K562 (cell line): ENCODE measurements at regions not wholly inside any gene's neighbourhood (a gene's known extent, or its start where the extent isn't known, plus 50 kb on each side); places are given as distances from the start of the nearest gene placed in this dataset.

ENCODE experiments used
- ATAC-seq: fragments of 200-7000 bp; cut with Tn5 transposase; 3 replicates; pipeline ENCODE4 v1.9.1; 2020; ENCODE audit warnings: moderate library complexity
- BruUV-seq: library from RNA; stranded (reverse); fragments of 400-500 nt; replicated peaks from 2 replicates; lab custom pipeline; 2021; lab: Mats Ljungman, UMichigan
- CTCF ChIA-PET: fragments of 300-600 bp; formaldehyde crosslinking; extraction: SDS; loops from one replicate; lab custom pipeline; 2021; ENCODE audit warnings: low intra/inter-chr PET ratio; lab: Yijun Ruan, JAX
- POLR2A ChIA-PET: fragments of 300-600, 350-650 bp; sonication (Branson Sonifier 250); formaldehyde crosslinking; extraction: SDS; loops from one replicate; lab custom pipeline; 2021; ENCODE audit warnings: antibody characterized with exemption, inconsistent platforms; lab: Yijun Ruan, JAX
- DNase-seq, 4 experiments: peaks; one replicate each; pipeline versions ENCODE4 v3.0.0 to v3.0.0-alpha.2; 2011 to 2018; ENCODE audit warnings: low spot score in 3 of 4, mixed read lengths in 3 of 4; ENCODE audit errors: extremely low read depth in 1 of 4
- FAIRE-seq: peaks from 2 replicates; lab custom pipeline; 2011; peaks lifted over from hg19 to GRCh38; lab: Jason Lieb, UNC
- H2AFZ ChIP-seq: 2 replicates; pipeline ENCODE4 v1.6.0; 2011; ENCODE audit warnings: low read depth, low read length, control low read depth, inconsistent platforms
- H3K27ac ChIP-seq: fragments of 200-600 bp; 3 replicates; pipeline ENCODE4 v1.8.0; 2011; ENCODE audit warnings: low read depth, mild to moderate bottlenecking, control low read depth, inconsistent platforms, low read length, moderate library complexity, mixed read lengths; ENCODE audit errors: extremely low read depth
- H3K27me3 ChIP-seq, 2 experiments: fragments of 300-600 bp in 1 of 2; 2 replicates in 1 of 2; 3 replicates in 1 of 2; pipeline versions ENCODE4 v1.6.0 to v1.8.0; 2011; ENCODE audit warnings: inconsistent platforms in 2 of 2, low read length in 2 of 2, mild to moderate bottlenecking in 1 of 2, mixed read lengths in 1 of 2, moderate library complexity in 1 of 2; ENCODE audit not compliant: control insufficient read depth in 2 of 2, insufficient read depth in 2 of 2
- H3K36me3 ChIP-seq: fragments of 300-600 bp; 3 replicates; pipeline ENCODE4 v1.8.0; 2011; ENCODE audit warnings: mild to moderate bottlenecking, low read length, inconsistent platforms; ENCODE audit not compliant: control insufficient read depth, insufficient read depth
- H3K4me1 ChIP-seq, 2 experiments: fragments of 200-600 bp in 1 of 2; replicated peaks in 1 of 2; 2 replicates in 1 of 2; 3 replicates in 1 of 2; pipeline versions ENCODE4 v1.5.1 to v1.8.0; 2011; ENCODE audit warnings: inconsistent platforms in 2 of 2, low read length in 2 of 2, mild to moderate bottlenecking in 1 of 2, mixed read lengths in 1 of 2, moderate library complexity in 1 of 2; ENCODE audit not compliant: control insufficient read depth in 2 of 2, insufficient read depth in 2 of 2
- H3K4me2 ChIP-seq: 2 replicates; pipeline ENCODE4 v1.6.1; 2011; ENCODE audit warnings: low read length, control low read depth, inconsistent platforms, mixed read lengths; ENCODE audit not compliant: insufficient read depth
- H3K4me3 ChIP-seq: fragments of 200-600 bp; sonication (generic), shearing (Covaris generic); 2 replicates; pipeline ENCODE4 v1.5.1; 2016; ENCODE audit warnings: control low read depth, inconsistent platforms
- H3K79me2 ChIP-seq: fragments of 200-600 bp; 3 replicates; pipeline ENCODE4 v1.8.0; 2011; ENCODE audit warnings: low read length, inconsistent platforms; ENCODE audit not compliant: control insufficient read depth, insufficient read depth
- H3K9ac ChIP-seq, 2 experiments: 2 replicates each; pipeline versions ENCODE4 v1.6.0 to v1.6.1; 2011; ENCODE audit warnings: low read depth in 2 of 2, low read length in 2 of 2, control low read depth in 1 of 2, inconsistent platforms in 1 of 2, mild to moderate bottlenecking in 1 of 2, mixed read lengths in 1 of 2; ENCODE audit not compliant: insufficient read depth in 1 of 2
- H3K9me1 ChIP-seq: one replicate; pipeline ENCODE4 v1.6.0; 2011; ENCODE audit warnings: inconsistent platforms, mild to moderate bottlenecking, low read length, moderate library complexity; ENCODE audit not compliant: control insufficient read depth, insufficient read depth
- H3K9me3 ChIP-seq: replicated peaks from 2 replicates; pipeline ENCODE4 v1.5.1; 2011; ENCODE audit warnings: low read depth, low read length, inconsistent platforms; ENCODE audit not compliant: control insufficient read depth, insufficient read depth
- H4K20me1 ChIP-seq: replicated peaks from 2 replicates; pipeline ENCODE4 v1.6.1; 2011; ENCODE audit warnings: low read length, inconsistent platforms, mixed read lengths; ENCODE audit not compliant: control insufficient read depth, insufficient read depth
- E2F3 ChIP-seq: fragments of 250-450 bp; sonication (Bioruptor Pico); IDR thresholded peaks from 2 replicates; pipeline ENCODE4 v1.4.0; 2020; ENCODE audit warnings: mild to moderate bottlenecking
- GTF2A2 ChIP-seq: IDR thresholded peaks from 2 replicates; pipeline ENCODE4 v1.6.1; 2016; ENCODE audit warnings: mild to moderate bottlenecking, missing genetic modification characterization, missing compliant biosample characterization
- GTF2F1 ChIP-seq: IDR thresholded peaks from 2 replicates; pipeline ENCODE4 v1.6.1; 2011; ENCODE audit warnings: low read depth, low read length, improper control_type of control experiment
- MBD1 ChIP-seq: fragments of 250-450 bp; sonication (Bioruptor Pico); IDR thresholded peaks from 2 replicates; pipeline ENCODE4 v1.8.0; 2022; ENCODE audit warnings: inconsistent platforms
- MCM5 ChIP-seq: fragments of 450-650 bp; IDR thresholded peaks from 2 replicates; pipeline ENCODE4 v1.6.1; 2016; ENCODE audit warnings: low read depth
- MXI1 ChIP-seq: IDR thresholded peaks from 2 replicates; pipeline ENCODE4 v1.6.1; 2011; ENCODE audit warnings: low read depth, mild to moderate bottlenecking, improper control_type of control experiment, low read length
- MYNN ChIP-seq, 2 experiments: sonication (generic); formaldehyde crosslinking in 1 of 2; IDR thresholded peaks; 2 replicates each; pipeline versions ENCODE4 v1.5.0 to v1.6.1; 2016 to 2020; ENCODE audit warnings: antibody characterized with exemption in 1 of 2, missing genetic modification reagents in 1 of 2
- SRSF9 ChIP-seq: fragments of 200-400 bp; formaldehyde crosslinking; IDR thresholded peaks from 2 replicates; pipeline ENCODE4 v1.6.1; 2017; ENCODE audit warnings: low read depth, low read length, borderline replicate concordance
- TAF15 ChIP-seq: fragments of 200-400 bp; formaldehyde crosslinking; IDR thresholded peaks from 2 replicates; pipeline ENCODE4 v1.6.1; 2017; ENCODE audit warnings: mild to moderate bottlenecking, low read depth, low read length, moderate library complexity
- U2AF2 ChIP-seq: fragments of 200-400 bp; formaldehyde crosslinking; optimal IDR thresholded peaks from 2 replicates; pipeline ENCODE3; 2017; ENCODE audit warnings: low read depth, mild to moderate bottlenecking, low read length
- ZNF609 ChIP-seq: sonication (generic); formaldehyde crosslinking; IDR thresholded peaks from 2 replicates; pipeline ENCODE4 v1.8.1; 2023; ENCODE audit warnings: missing genetic modification reagents, mild to moderate bottlenecking, borderline replicate concordance
- ZNF740 ChIP-seq, 3 experiments: fragments of 200-800 bp in 1 of 3; sonication (Bioruptor generic) in 1 of 3; sonication (generic) in 1 of 3; formaldehyde crosslinking in 1 of 3; IDR thresholded peaks; 2 replicates each; pipeline versions ENCODE4 v1.6.1 to v1.8.0; 2016 to 2022; ENCODE audit warnings: mild to moderate bottlenecking in 2 of 3, missing compliant biosample characterization in 2 of 3, missing genetic modification characterization in 2 of 3, missing genetic modification reagents in 1 of 3
- WGBS: fragments of 100-300 bp; shearing (Covaris generic); methylation state at CpG from one replicate; pipeline ENCODE4 v1.1.6; 2016; ENCODE audit warnings: low coverage, mixed read lengths; ENCODE audit not compliant: insufficient coverage; ENCODE audit errors: missing lambda C conversion rate; 5-methylcytosine and 5-hydroxymethylcytosine counted together
- in situ Hi-C: fragments of 300-500 bp; cut with MboI; formaldehyde crosslinking; loops from 4 replicates; pipeline ENCODE4 v1.15.0; 2018; ENCODE audit warnings: inconsistent platforms, mixed read lengths
- intact Hi-C: fragments of 100-400 bp; cut with micrococcal nuclease; formaldehyde crosslinking; loops from 2 replicates; pipeline ENCODE4 v1.14.2; 2022
- TF ChIP-seq, protein P1 (sequence below): fragments of 250-450 bp; sonication (Bioruptor Pico); IDR thresholded peaks from 2 replicates; pipeline ENCODE4 v1.5.0; 2021

- intact Hi-C loops (no loop called here), in situ Hi-C loops (no loop called here)
- POLR2A ChIA-PET: no interaction called here
- CTCF ChIA-PET: no interaction called here
- Histone ChIP-seq H2AFZ (no peak overlapping the region), H3K27ac (no peak overlapping the region), H4K20me1 (no peaks in the 10 kb centered on the region), H3K79me2 (no peaks in the 10 kb centered on the region), H3K9ac (no peak overlapping the region), H3K9me3 (no peaks in the 10 kb centered on the region), H3K27me3 (no peaks in the 10 kb centered on the region), H3K4me1 (no peaks in the 10 kb centered on the region), H3K9me1 (no peaks in the 10 kb centered on the region), H3K4me2 (no peak overlapping the region), H3K36me3 (no peaks in the 10 kb centered on the region), H3K4me3 (no peak overlapping the region)
- TF ChIP-seq MYNN (IDR thresholded peaks at IDR 0.05): no peak
- TF ChIP-seq MYNN (CRISPR knock-in tag; IDR thresholded peaks at IDR 0.05): no peak
- TF ChIP-seq ZNF740 (CRISPR knock-in tag; IDR thresholded peaks at IDR 0.05): no peak
- no peak for TF ChIP-seq ZNF740 (tag; IDR thresholded peaks at IDR 0.05)
- no peak for TF ChIP-seq GTF2F1
- TF ChIP-seq SRSF9: no peak
- no peak for TF ChIP-seq GTF2A2
- TF ChIP-seq U2AF2: no peak
- TF ChIP-seq TAF15: no peak
- TF ChIP-seq MXI1: no peak
- TF ChIP-seq MBD1 (CRISPR knock-in tag): no peak
- TF ChIP-seq ZNF609 (CRISPR knock-in tag): no peak
- no peak for TF ChIP-seq E2F3 (CRISPR knock-in tag)
- TF ChIP-seq, protein P1, sequence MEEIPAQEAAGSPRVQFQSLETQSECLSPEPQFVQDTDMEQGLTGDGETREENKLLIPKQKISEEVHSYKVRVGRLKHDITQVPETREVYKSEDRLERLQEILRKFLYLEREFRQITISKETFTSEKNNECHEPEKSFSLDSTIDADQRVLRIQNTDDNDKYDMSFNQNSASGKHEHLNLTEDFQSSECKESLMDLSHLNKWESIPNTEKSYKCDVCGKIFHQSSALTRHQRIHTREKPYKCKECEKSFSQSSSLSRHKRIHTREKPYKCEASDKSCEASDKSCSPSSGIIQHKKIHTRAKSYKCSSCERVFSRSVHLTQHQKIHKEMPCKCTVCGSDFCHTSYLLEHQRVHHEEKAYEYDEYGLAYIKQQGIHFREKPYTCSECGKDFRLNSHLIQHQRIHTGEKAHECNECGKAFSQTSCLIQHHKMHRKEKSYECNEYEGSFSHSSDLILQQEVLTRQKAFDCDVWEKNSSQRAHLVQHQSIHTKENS: no peak
- TF ChIP-seq MCM5: no peak
- BruUV-seq: no TSS peak
- FAIRE-seq (no peak), ATAC-seq (no peak), DNase-seq (no peak)
- WGBS: 0% methylated on average over 2 of the region's 2 CpGs
These were observed 101.6 kb downstream of the OTUD1 start for GRCh38 chr10:23540401-23541030.
